Skeletal muscle tissue (tissue), 3 donors: ENCODE measurements at regions not wholly inside any gene's neighbourhood (a gene's known extent, or its start where the extent isn't known, plus 50 kb on each side); places are given as distances from the start of the nearest gene placed in this dataset.

Experiments
- H3K27ac ChIP-seq: one replicate; pipeline ENCODE4 v1.7.0; 2013; ENCODE audit warnings: mild to moderate bottlenecking, low read depth, low read length, inconsistent platforms
- H3K27me3 ChIP-seq, 3 donors: one replicate each; pipeline ENCODE4 v1.7.0; 2013; ENCODE audit warnings: low read length in 3 of 3; ENCODE audit not compliant: control insufficient read depth in 3 of 3, insufficient read depth in 3 of 3
- H3K36me3 ChIP-seq, 3 donors: one replicate each; pipeline ENCODE4 v1.7.0; 2013; ENCODE audit warnings: low read length in 3 of 3; ENCODE audit not compliant: control insufficient read depth in 3 of 3, insufficient read depth in 3 of 3
- H3K4me1 ChIP-seq, 3 donors: one replicate each; pipeline ENCODE4 v1.7.0; 2013; ENCODE audit warnings: low read length in 3 of 3, mild to moderate bottlenecking in 3 of 3; ENCODE audit not compliant: control insufficient read depth in 3 of 3, insufficient read depth in 3 of 3
- H3K4me3 ChIP-seq, 3 donors: one replicate each; pipeline ENCODE4 v1.7.0; 2013; ENCODE audit warnings: low read length in 3 of 3
- H3K9ac ChIP-seq, 3 donors: one replicate each; pipeline ENCODE4 v1.7.0; 2013; ENCODE audit warnings: low read length in 3 of 3, mild to moderate bottlenecking in 3 of 3, moderate library complexity in 2 of 3, low read depth in 1 of 3
- H3K9me3 ChIP-seq, 3 donors: one replicate each; pipeline ENCODE4 v1.7.0; 2013; ENCODE audit warnings: low read length in 3 of 3; ENCODE audit not compliant: control insufficient read depth in 3 of 3
- donor health status: Osteomylitis.

DNA sequence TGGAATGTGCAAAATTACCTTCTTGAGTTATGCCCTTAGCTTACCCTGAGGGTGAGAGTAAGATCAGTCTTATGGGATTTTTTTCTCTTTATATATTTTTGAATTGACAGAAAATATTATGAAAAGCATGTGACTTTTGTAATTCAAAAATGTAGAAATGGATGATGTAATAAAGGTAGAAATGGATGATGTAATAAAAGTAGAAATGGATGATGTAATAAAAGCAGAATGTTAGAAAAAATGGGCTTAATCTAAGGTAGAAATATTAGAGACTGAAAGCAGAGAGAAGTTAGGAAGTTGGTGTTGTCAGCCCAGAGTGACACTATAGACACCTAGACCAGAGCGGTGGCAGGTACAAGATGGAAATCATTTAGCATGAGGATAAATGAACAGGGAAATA is 107.1 kb upstream of the THSD7B start:
- no peak overlapping the region for H3K27ac ChIP-seq
- H3K9me3 ChIP-seq = no peaks in the 10 kb centered on the region
- H3K27me3 ChIP-seq = no peaks in the 10 kb centered on the region
- H3K4me1 ChIP-seq = peaks cover 0 to 10% (median 0%) of the 10 kb centered on the region in 3 donors
- no peak overlapping the region for H3K4me3 ChIP-seq
- no peaks in the 10 kb centered on the region for H3K36me3 ChIP-seq
- no peak overlapping the region for H3K9ac ChIP-seq

- H3K9me3 ChIP-seq = no peaks in the 10 kb centered on the region
- no peak overlapping the region for H3K27ac ChIP-seq
- H3K27me3 ChIP-seq = no peaks in the 10 kb centered on the region
- H3K4me1 ChIP-seq = peaks cover 0 to 13% (median 0%) of the 10 kb centered on the region in 3 donors
- no peak overlapping the region for H3K9ac ChIP-seq
- no peaks in the 10 kb centered on the region for H3K36me3 ChIP-seq
- no peak overlapping the region for H3K4me3 ChIP-seq
These were observed 111.5 kb upstream of the THSD7B start for GRCh38 chr2:136653861-136654260.

DNA sequence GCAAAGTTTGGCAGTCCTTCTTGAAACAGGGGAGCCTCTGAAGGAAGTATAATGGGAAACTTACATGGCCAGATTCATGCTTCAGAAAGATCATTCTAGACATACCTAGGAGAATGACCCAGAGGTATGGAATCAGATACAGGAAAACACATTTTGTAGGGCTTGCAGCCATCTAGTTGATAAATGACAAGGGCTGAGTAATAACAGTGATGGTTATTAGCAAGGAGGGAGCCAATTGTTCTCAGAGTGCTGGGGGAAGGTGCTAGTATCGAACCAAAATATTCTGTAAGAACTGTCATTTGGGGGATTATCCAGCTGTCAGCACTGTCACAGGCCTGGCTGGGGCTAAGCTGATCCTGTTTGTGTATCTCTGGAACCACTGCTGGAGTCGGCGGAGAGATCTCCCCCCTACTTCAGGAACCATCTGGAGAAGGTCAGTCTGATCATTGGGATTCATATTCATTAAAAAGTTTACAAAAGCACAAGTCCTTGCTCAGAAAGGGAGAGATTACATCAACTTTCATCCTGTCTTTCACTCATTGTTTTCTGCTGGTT is 113.8 kb upstream of the THSD7B start:
- H3K9ac ChIP-seq = no peak overlapping the region
- H3K4me3 ChIP-seq = no peak overlapping the region
- H3K27me3 ChIP-seq = no peaks in the 10 kb centered on the region
- H3K4me1 ChIP-seq = peaks cover 0 to 13% (median 0%) of the 10 kb centered on the region in 3 donors
- no peaks in the 10 kb centered on the region for H3K9me3 ChIP-seq
- H3K27ac ChIP-seq = no peak overlapping the region
- H3K36me3 ChIP-seq = no peaks in the 10 kb centered on the region

- no peak overlapping the region for H3K4me3 ChIP-seq
- no peak overlapping the region for H3K27ac ChIP-seq
- H3K9me3 ChIP-seq = no peaks in the 10 kb centered on the region
- no peak overlapping the region for H3K9ac ChIP-seq
- no peaks in the 10 kb centered on the region for H3K36me3 ChIP-seq
- H3K27me3 ChIP-seq = no peaks in the 10 kb centered on the region
- peaks cover 0 to 6% (median 0%) of the 10 kb centered on the region in 3 donors for H3K4me1 ChIP-seq
These were observed 118.3 kb upstream of the THSD7B start for GRCh38 chr2:136647039-136647438.

- no peak overlapping the region for H3K9ac ChIP-seq
- no peaks in the 10 kb centered on the region for H3K36me3 ChIP-seq
- H3K27ac ChIP-seq = no peak overlapping the region
- no peak overlapping the region for H3K4me3 ChIP-seq
- H3K9me3 ChIP-seq = no peaks in the 10 kb centered on the region
- H3K4me1 ChIP-seq = peaks cover 0 to 3% (median 0%) of the 10 kb centered on the region in 3 donors
- no peaks in the 10 kb centered on the region for H3K27me3 ChIP-seq
These were observed 120.0 kb upstream of the THSD7B start for GRCh38 chr2:136645236-136645828.

DNA sequence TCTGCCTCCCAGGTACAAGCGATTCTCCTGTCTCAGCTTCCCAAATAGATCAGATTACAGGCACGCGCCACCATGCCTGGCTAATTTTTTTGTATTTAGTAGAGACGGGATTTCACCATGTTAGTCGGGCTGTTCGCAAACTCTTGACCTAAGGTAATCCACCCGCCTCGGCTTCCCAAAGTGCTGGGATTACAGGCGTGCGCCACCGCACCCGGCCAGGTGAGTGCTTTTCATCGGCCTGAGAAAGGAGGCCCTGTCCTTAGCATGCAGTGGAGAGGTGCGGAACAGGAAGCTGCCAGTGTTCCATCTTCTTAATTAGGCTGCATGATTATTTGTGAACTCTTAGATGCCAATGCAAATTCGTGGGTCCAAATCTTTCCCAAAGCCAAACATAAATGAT is 125.7 kb upstream of the THSD7B start:
- Histone ChIP-seq H3K27me3 (no peaks in the 10 kb centered on the region), H3K9ac (no peak overlapping the region), H3K4me1 (no peaks in the 10 kb centered on the region), H3K9me3 (peaks cover 0 to 3% (median 0%) of the 10 kb centered on the region in 3 donors), H3K36me3 (no peaks in the 10 kb centered on the region), H3K27ac (no peak overlapping the region), H3K4me3 (no peak overlapping the region)

DNA sequence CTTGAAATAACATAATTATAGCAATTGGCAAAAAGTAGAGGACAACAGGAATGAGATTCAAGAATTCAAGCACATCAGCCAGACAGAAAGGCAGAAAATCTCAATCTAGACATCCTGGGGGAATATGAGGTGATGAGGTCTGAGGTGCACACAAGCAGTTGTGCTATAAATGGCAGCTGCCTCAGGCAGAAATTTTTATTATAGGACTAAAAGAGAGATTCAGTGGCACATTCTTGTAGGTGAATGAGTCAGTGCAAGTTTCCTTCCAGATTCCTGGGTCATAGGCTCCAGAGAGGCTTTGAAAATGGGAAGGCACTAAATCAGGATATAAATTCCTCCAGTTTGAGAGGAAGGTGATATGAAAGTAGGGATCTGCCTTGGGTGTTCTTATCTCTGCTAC is 127.2 kb upstream of the THSD7B start:
- Histone ChIP-seq H3K27ac (no peak overlapping the region), H3K27me3 (no peaks in the 10 kb centered on the region), H3K36me3 (no peaks in the 10 kb centered on the region), H3K9me3 (peaks cover 0 to 3% (median 0%) of the 10 kb centered on the region in 3 donors), H3K9ac (no peak overlapping the region), H3K4me3 (no peak overlapping the region), H3K4me1 (no peaks in the 10 kb centered on the region)

DNA sequence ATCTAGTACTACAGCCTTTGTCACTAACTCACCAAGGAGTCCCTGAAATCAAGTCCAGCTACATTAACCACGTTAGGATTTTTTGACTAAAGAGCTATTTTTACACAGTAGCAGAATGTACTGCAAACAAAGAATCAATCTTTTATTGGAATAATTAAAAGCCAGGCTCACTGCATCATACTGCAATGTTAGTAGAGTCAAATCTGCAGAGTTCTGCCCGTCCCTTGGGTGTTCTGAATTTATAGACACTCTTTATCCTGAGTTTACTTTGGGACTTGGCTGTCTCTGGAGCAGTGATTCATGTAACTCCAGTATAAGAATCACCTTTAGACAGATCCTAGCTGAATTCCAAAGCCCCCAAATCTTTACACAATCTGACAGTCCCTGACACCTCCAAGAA is 127.9 kb upstream of the THSD7B start:
- Histone ChIP-seq H3K36me3 (no peaks in the 10 kb centered on the region), H3K4me3 (no peak overlapping the region), H3K27ac (no peak overlapping the region), H3K9ac (no peak overlapping the region), H3K9me3 (peaks cover 0 to 3% (median 0%) of the 10 kb centered on the region in 3 donors), H3K27me3 (no peaks in the 10 kb centered on the region), H3K4me1 (no peaks in the 10 kb centered on the region)

DNA sequence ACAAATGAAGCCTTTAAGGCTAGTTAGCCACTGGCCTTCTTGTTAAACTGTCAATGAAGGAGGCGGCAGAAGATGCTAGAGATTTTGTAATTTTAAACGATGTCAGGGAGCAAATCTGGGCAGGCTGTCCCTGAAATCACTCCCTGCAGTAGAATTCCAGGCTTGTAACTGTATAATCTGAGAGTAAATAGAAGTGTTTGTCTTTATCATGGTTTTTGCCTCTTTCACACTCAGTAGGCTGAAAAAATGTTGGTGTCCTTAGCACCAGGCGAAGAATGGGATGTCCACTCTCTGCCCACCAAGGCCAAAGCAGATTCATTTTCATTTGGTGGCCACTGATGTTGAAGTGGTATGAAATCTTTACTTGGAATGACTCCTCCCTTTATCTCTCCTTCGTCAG is 136.9 kb upstream of the THSD7B start:
- no peaks in the 10 kb centered on the region for H3K27me3 ChIP-seq
- no peaks in the 10 kb centered on the region for H3K4me1 ChIP-seq
- H3K27ac ChIP-seq = no peak overlapping the region
- peaks cover 0 to 2% (median 0%) of the 10 kb centered on the region in 3 donors for H3K9me3 ChIP-seq
- no peaks in the 10 kb centered on the region for H3K36me3 ChIP-seq
- H3K9ac ChIP-seq = no peak overlapping the region
- no peak overlapping the region for H3K4me3 ChIP-seq

DNA sequence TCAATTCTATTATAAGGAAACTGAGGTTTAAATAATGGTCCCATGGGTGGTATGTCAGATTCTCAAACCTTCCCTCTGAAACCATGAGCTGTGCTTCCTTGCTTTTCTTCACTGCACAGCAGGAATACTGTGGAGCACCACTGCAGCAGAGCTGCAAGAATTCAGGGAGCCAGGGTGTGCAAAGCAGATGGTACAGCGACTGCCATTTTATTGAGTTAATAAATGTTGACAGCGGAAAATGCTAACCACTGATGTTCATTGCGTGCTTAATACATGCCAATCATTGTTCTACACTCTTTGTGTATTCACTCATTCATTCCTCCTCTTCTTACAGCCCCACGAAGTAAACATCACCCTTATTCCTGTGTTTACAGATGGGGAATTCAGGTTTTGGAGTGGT is 152.2 kb upstream of the THSD7B start:
- Histone ChIP-seq H3K27ac (no peak overlapping the region), H3K4me3 (no peak overlapping the region), H3K9ac (no peak overlapping the region), H3K27me3 (no peaks in the 10 kb centered on the region), H3K9me3 (no peaks in the 10 kb centered on the region), H3K4me1 (no peaks in the 10 kb centered on the region), H3K36me3 (no peaks in the 10 kb centered on the region)
